NT2/D1 (cell line): ENCODE measurements at regions not wholly inside any gene's neighbourhood (a gene's known extent, or its start where the extent isn't known, plus 50 kb on each side); places are given as distances from the start of the nearest gene placed in this dataset.
"Not testable (repeated sequence)": the region's sequence is repeated elsewhere in the genome, so short reads cannot be mapped to it uniquely, and the experiment has no call there.

Source experiments
- DNase-seq: peaks from one replicate; pipeline ENCODE4 v3.0.0-alpha.2; 2011; ENCODE audit warnings: low read depth, low spot score
- H3K27me3 ChIP-seq: 2 replicates; pipeline ENCODE4 v1.6.0; 2011; ENCODE audit warnings: mild to moderate bottlenecking; ENCODE audit not compliant: insufficient read length, insufficient read depth
- H3K36me3 ChIP-seq: 2 replicates; pipeline ENCODE4 v1.6.1; 2011; ENCODE audit warnings: mild to moderate bottlenecking, low read length, mixed read lengths; ENCODE audit not compliant: insufficient read depth, insufficient read length
- H3K4me1 ChIP-seq: 2 replicates; pipeline ENCODE4 v1.5.1; 2011; ENCODE audit not compliant: insufficient read depth, insufficient read length
- H3K4me3 ChIP-seq: 2 replicates; pipeline ENCODE4 v1.5.1; 2011; ENCODE audit warnings: low read depth; ENCODE audit not compliant: insufficient read length
- H3K9ac ChIP-seq: 2 replicates; pipeline ENCODE4 v1.6.0; 2011; ENCODE audit warnings: low read depth; ENCODE audit not compliant: insufficient read length
- H3K9me3 ChIP-seq: 2 replicates; pipeline ENCODE4 v1.5.1; 2011; ENCODE audit warnings: mild to moderate bottlenecking, low read length; ENCODE audit not compliant: insufficient read depth
- SUZ12 ChIP-seq: IDR thresholded peaks from 2 replicates; pipeline ENCODE4 v1.6.1; 2011; ENCODE audit not compliant: insufficient read length, insufficient read depth; ENCODE audit errors: extremely low read depth
- YY1 ChIP-seq: IDR thresholded peaks from 2 replicates; pipeline ENCODE4 v1.6.1; 2011; ENCODE audit not compliant: insufficient read length, insufficient read depth
- ZNF274 ChIP-seq: IDR thresholded peaks from 2 replicates; pipeline ENCODE4 v1.6.1; 2011; ENCODE audit warnings: mild to moderate bottlenecking, low read depth, low read length

DNA sequence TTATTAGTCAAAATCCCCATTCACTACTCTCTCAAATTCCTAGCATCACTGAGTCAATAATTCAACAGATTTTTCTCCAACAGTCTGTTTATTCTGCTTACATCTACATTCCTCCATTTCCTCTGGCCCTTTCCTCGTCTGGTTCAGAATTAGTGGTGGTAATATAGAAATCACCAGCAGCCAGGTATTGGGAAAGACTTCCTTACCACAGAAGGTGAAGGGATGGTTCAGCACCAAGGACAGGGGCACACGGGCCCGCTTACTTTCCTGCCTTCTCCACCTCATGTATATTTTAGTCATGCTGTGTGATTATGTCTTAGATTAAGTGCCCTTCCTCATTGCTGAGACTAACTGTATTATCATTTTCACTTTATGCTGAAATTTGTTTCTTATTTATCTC lies 70.4 kb upstream of the APBB1IP start:
- peak; percentile 48 for DNase-seq
- TF ChIP-seq SUZ12 (no peak), YY1 (no peak), ZNF274 (no peak)
- Histone ChIP-seq H3K9ac (no peak overlapping the region), H3K9me3 (no peaks in the 10 kb centered on the region), H3K4me3 (no peak overlapping the region), H3K27me3 (no peaks in the 10 kb centered on the region), H3K36me3 (no peaks in the 10 kb centered on the region), H3K4me1 (no peaks in the 10 kb centered on the region)

DNA sequence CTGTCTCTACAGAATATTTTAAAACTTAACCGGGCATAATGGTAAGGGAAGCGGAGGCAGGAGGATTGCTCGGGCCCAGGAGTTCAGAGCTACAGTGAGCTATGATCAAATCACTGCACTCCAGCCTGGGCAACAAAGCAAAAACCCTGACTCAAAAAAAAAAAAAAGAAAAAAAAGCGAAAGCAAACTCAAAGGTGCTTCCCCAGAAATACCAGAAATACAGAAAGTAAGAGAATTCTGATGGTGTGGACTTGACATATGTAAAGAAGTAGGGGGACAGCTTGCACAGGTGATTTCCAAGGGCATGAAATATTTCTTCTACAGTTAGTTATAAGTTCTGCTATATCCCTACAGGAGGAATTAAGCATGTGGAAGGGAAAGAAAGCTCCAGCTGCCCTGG lies 69.7 kb upstream of the APBB1IP start:
- no peaks in the 10 kb centered on the region for H3K36me3 ChIP-seq
- no peaks in the 10 kb centered on the region for H3K27me3 ChIP-seq
- H3K9ac ChIP-seq, result no peak overlapping the region
- H3K9me3 ChIP-seq, result no peaks in the 10 kb centered on the region
- H3K4me1 ChIP-seq, result no peaks in the 10 kb centered on the region
- no peak overlapping the region for H3K4me3 ChIP-seq
- no peak for TF ChIP-seq YY1
- TF ChIP-seq ZNF274, result no peak
- no peak for TF ChIP-seq SUZ12
- DNase-seq, result no peak

DNA sequence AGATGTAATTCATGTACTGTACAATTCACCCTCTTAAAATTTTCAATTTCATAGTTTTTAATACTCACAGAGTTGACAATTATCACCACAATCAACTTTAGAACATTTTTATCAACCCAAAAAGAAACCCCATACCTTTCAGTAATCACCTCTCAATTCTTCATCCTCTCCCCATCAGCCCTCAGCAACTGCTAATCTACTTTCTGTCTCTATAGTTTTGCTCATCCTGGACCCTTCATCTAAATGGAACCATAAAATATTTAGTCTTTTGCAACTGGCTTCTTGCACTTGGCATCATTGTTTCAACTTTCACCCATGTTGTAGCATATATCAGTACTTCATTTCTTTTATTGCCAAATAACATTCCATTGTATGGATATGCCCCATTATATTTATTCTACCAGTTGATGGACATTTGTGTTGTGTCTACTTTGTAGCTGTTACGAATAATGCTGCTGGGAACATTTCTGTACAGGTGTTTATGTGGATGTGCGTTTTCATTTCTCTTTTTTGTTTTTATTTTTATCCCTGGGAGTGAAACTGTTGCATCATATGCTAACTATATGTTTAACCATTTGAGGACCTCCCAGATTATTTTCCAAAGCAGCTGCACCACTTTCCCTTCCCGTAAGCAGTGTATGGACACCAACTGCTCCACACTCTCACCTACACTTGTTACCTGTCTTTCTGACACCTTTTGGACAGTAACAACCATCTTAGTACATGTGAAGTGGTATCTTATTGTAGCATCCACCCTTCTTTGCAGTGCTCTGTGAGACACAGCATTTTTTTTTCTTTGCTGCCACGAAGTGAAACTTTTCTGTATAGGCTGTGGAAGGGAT lies 65.4 kb upstream of the APBB1IP start:
- Histone ChIP-seq H3K4me1 (no peaks in the 10 kb centered on the region), H3K27me3 (no peaks in the 10 kb centered on the region), H3K9ac (no peak overlapping the region), H3K9me3 (no peaks in the 10 kb centered on the region), H3K36me3 (no peaks in the 10 kb centered on the region), H3K4me3 (no peak overlapping the region)
- no peak for DNase-seq
- TF ChIP-seq SUZ12, result no peak
- TF ChIP-seq ZNF274, result no peak
- TF ChIP-seq YY1, result no peak

DNA sequence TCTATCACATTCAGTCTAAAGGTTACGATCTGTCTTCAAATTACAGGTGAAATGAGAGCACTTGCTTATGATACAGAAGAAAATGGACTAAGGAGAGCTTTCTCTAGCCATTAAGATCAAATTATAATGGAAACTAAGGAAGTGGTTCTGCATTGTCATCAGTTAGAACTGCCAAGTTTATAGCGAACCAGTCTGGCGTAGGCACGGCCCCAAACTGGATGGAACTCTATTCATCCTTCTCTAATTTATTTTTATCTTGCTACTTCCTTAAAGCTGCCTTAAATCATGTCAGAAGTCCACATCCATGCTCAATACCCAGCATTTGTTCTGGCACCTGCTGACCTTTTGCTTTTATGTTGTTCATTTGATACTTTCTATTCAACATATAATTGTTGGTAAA lies 63.7 kb upstream of the APBB1IP start:
- TF ChIP-seq SUZ12 (no peak), ZNF274 (no peak), YY1 (no peak)

DNA sequence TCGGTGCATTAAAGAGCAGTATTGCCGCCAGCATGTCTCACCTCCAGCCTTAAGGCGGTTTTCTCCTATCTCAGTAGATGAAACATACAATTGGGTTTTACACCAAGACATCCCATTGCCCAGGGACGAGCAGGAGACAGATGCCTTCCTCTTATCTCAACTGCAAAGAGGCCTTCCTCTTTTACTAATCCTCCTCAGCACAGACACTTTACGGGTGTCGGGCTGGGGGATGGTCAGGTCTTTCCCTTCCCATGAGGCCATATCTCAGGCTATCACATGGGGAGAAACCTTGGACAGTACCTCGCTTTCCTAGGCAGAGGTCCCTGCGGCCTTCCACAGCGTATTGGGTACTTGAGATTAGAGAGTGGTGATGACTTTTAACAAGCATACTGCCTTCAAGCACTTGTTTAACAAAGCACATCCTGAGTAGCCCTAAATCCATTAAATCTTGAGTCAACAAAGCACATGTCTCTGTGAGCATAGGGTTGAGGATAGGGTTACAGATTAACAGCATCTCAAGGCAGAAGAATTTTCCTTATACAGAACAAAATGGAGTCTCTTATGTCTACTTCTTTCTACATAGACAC lies 60.8 kb upstream of the APBB1IP start:
- H3K4me1 ChIP-seq, H3K4me3 ChIP-seq, DNase-seq, H3K27me3 ChIP-seq, H3K36me3 ChIP-seq, H3K9ac ChIP-seq, H3K9me3 ChIP-seq: not testable (repeated sequence)

More for the DNA sequence above, 63.7 kb upstream of the APBB1IP start:
- no peak overlapping the region for H3K9ac ChIP-seq
- no peaks in the 10 kb centered on the region for H3K36me3 ChIP-seq
- no peaks in the 10 kb centered on the region for H3K4me1 ChIP-seq
- no peaks in the 10 kb centered on the region for H3K27me3 ChIP-seq
- no peaks in the 10 kb centered on the region for H3K9me3 ChIP-seq
- no peak for DNase-seq
- no peak overlapping the region for H3K4me3 ChIP-seq

DNA sequence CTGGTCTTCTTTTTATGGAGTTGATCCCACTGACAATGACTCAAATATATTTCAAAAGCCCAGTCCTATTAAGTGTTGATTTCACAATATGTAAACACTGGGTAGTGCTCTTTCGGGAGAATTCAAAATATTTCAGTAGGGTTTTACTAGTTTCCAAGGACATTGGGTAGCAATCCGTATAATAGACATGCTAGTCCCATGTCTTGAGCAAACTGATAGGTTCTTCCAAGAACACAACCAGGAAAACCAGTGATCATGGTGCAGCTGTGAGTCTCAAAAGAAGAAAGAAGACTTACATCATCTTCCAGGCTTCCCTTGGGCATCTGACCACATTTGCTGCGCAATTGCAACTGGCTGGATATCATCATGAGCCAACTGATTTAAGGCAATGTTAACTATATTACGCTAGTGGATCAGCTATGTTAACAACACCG lies 59.3 kb upstream of the APBB1IP start:
- H3K27me3 ChIP-seq, result no peaks in the 10 kb centered on the region
- no peak for DNase-seq
- H3K9me3 ChIP-seq, result no peaks in the 10 kb centered on the region
- no peak overlapping the region for H3K4me3 ChIP-seq
- H3K36me3 ChIP-seq, result no peaks in the 10 kb centered on the region
- H3K9ac ChIP-seq, result no peak overlapping the region
- TF ChIP-seq SUZ12 (no peak), ZNF274 (no peak), YY1 (no peak)
- H3K4me1 ChIP-seq, result no peaks in the 10 kb centered on the region

DNA sequence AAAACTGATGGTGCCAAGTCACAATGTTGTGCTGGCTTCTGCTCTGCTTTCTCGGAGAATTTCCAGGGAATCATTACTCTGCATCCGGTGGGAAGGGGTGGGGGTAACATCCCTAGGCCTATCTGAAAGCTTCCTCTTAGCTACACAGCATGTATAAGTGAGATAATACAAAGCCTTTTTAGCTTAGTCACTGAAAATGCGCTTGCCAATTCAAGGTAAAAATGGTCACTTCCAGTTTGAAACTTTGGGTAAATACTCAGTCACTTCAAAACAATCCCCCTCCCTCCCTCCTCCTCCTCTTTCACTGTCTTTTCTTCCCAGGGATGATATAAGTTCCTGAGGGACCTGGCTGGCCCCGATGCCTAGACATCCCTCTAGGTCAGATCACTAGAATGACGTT lies 57.3 kb upstream of the APBB1IP start:
- DNase-seq, result no peak

DNA sequence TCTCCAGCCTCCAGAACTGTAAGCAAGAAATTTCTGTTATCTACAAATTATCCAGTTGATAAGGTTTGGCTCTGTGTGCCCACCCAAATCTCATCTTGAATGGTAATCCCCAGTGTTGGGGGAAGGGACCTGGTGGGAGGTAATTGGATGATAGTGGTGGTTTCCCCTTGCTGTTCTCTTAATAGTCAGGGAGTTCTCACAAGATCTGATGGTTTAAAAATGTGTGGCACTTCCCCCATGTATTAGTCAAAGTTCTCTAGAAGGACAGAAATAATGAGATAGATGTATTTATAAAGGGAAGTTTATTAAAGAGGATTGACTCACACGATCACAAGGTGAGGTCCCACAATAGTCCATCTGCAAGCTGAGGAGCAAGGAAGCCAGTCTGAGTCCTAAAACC lies 56.2 kb upstream of the APBB1IP start:
- TF ChIP-seq ZNF274 (no peak), SUZ12 (no peak), YY1 (no peak)
- DNase-seq, result no peak

More for the DNA sequence above, 57.3 kb upstream of the APBB1IP start:
- Histone ChIP-seq H3K36me3 (no peaks in the 10 kb centered on the region), H3K27me3 (no peaks in the 10 kb centered on the region), H3K4me3 (no peak overlapping the region), H3K4me1 (no peaks in the 10 kb centered on the region), H3K9me3 (no peaks in the 10 kb centered on the region), H3K9ac (no peak overlapping the region)
- TF ChIP-seq ZNF274, result no peak
- no peak for TF ChIP-seq YY1
- no peak for TF ChIP-seq SUZ12

More for the DNA sequence above, 56.2 kb upstream of the APBB1IP start:
- Histone ChIP-seq H3K9me3 (no peaks in the 10 kb centered on the region), H3K4me1 (no peaks in the 10 kb centered on the region), H3K4me3 (no peak overlapping the region), H3K36me3 (no peaks in the 10 kb centered on the region), H3K9ac (no peak overlapping the region), H3K27me3 (no peaks in the 10 kb centered on the region)
